ENCODE measurements at regions not wholly inside any gene's neighbourhood (a gene's known extent, or its start where the extent isn't known, plus 50 kb on each side); places are given as distances from the start of the nearest gene placed in this dataset.
"Not testable (repeated sequence)": the region's sequence is repeated elsewhere in the genome, so short reads cannot be mapped to it uniquely, and the experiment has no call there.

DNA sequence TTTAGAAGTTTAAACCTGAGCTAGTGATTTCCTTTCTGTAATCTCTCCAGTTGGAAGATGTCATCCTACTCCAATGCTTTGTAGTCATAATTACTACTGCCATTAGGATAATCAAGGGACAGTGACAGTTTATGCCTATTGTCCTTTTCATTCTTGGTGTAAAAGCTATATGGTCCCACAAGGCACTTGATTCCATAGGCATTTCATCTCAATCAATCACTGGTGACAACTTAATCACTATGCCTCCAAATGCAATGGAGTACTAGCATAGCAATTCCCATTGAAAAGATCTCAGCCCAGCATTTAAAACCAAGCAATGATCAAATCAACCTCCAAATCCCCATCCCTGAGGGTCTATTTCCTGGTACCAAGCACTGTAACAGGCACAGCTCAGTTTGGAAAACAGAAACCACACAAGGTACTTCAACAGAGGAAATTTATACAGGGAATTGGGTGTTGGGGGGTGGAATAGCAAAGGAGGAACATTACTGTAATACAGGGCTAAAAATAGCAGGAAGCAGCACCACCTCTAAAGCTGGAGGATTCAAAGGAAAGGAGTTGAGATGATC, 51.0 kb downstream of the FHIP2A start:
- no peak for DNase-seq

DNA sequence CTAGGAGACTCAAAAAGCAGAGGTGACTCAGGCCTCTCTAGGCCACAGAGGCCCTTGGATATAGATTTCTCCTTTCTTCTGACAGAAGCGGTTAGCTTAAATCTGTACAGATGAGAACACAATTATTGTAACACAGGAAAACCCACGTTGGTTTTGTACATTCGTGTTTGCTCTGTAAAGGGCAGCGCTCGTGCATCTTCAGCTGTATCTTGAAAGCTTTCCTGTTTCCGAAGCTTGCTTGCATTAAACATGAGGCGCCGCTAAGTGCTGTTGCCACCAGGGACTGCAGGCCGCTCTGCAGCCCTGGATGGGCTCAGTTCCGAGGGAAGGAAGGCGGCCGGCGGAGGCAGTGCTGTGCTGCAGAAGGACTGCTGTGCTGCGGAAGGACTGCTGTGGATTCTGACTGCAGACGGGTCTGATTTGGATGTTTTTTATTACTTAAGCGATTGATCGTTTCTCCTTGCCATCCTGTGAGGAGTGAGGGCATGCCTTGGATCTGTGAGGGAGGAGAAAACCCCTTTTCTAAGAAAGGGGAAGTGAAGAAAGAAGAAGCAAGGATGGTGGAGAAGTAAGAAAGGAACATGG, 53.3 kb downstream of the FHIP2A start:
- DNase-seq: peak; percentile 40

DNA sequence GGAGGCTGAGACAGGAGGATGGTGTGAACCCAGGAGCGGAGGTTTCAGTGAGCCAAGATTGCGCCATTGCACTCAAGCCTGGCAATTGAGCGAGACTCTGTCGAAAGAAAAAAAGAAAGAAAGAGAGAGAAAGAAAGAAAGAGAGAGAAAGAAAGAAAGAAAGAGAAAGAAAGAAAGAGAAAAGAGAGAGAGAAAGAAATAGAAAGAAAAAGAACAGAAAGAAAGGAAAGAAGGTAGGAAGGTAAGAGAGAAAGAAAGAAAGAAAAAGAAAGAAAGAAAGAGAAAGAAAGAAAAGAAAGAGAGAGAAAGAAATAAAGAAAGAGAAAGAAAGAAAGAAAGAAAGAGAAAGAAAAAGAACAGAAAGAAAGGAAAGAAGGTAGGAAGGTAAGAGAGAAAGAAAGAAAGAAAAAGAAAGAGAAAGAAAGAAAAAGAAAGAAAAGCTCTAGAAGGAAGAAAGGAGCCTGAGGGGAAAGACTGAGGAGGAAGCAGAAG, 54.1 kb downstream of the FHIP2A start:
- DNase-seq: not testable (repeated sequence)

DNA sequence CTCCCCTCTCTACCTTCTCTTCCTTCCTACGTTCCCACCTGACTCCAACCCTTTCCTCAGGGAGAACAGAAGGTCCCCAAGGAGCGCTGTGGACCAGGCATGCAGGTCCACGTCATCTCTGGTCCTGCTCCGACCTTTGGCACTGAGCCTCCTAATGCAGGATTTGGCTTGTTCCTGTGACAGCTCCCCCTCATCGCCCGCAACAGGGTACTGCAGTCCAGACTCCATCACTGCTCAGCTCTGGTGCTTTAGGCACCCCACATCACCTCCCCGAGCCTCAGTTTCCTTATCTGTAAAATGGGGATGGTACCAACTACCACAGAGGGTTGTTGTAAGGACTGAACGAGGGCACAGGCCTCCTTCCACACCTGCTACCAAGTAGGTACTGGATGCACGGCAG, 54.6 kb downstream of the FHIP2A start:
- no peak for DNase-seq

DNA sequence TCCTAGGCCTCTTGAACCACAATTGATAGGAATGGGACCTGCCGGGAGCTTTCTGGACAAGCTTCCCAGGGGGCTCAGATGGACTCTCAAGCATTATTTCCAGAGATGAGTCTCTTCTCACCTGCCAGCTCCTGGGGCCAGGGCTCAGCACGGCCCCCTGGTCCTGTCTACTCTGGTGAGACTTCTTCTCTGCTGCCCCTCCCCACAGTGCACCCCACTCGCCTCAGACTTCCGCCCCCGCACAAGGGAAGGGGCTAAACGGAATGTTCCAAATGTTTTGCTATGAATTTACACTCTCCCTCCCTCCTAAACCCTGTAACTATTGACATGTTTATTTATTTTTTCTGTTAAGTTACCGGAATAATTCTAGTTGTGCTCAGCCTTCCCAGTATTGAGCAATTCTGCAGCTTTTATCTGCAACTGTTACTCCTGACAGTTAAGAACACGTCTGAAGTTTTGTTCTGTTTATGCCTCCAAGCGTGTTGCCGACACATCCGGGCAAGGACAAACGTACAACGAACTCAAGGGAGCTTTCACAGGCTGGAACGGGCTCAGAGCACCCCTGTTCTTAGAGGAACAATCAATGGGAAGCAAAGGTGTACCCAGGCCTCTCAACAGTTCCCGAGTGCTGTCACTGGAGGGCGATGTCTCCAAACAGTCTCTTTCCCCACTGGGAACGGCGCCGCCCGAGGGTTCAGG, 55.2 kb downstream of the FHIP2A start:
- peak; percentile 72 for DNase-seq

DNA sequence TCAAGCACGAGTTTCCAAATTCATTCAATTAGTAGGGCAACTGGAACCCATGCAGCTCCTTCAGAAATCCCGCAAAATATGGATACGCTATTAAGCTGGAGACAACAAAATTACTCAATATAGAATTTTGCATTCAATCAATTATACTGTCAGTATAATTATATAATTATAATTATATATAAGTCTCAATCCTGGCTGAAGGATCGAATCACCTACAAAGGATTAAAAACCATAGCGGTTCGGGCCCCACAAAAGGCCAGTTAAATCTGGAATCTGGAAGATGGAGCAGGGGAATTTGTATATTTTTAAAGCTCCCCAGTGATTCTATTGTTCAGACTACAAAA, 55.7 kb downstream of the FHIP2A start:
- no peak for DNase-seq

DNA sequence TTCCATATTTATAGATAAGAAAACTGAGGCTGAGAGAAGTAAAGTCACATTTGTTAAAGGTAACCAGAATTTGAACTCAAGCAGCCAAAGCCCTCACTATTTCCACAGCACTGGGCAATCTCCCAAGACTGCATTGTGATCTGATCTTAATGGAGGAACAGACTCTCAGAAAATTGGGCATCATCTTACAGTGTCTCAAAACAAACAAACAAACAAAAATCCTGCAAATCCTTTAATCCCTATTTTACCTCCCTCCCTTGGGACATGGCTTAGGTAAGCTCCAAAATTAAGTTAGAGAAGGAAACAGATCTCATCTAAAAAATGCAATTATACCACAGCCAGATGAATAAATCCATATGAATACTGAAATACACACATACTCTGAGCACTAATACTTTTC, 57.5 kb downstream of the FHIP2A start:
- no peak for DNase-seq

DNA sequence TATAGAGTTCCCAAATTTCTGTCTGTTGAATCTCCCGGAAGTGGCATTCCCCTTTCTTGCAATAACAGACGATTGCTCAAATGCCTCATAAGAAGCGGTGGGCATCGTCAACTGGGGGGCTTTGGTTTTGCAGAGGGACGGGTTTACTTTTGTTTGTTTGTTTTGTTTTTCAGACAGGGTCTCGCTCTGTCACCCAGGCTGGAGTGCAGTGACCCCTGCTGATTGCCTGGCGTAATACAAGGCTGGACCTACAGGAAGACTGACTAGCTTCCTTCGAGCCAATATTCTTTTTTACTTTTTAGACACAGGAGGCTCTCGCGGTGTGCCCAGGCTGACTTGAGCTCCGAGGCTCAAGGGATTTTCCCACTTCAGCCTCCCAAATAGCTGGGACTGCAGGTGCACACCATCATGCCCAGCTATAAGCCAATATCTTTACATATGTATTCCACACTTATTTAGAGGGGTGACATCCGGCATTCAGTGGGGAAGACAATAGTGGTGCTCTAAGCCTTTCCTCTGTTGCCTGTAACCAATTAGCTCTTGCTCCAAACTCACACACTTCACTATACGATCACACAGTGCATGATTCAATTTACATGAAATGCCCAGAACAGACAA, 58.1 kb downstream of the FHIP2A start:
- DNase-seq: peak; percentile 64

DNA sequence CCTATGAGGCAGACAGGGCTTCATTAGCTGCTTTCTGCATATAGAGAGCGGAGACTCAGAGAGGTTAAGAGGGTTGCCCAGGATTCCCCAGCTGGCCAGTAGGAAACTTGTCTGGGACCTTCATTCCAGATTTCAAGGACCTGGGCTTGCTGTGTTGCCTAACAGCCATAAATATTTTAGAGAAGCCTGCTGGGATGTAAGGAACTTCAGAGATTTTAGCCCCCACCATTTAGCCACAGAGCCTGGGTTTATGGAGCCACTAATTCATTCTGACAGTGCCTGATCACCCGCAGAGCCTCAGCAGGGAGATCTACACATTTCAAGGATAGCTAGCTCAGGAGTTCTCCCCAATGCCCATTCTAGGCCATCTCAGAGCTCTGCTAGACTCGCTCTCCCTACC, 56.6 kb upstream of the TRUB1 start:
- DNase-seq: no peak

DNA sequence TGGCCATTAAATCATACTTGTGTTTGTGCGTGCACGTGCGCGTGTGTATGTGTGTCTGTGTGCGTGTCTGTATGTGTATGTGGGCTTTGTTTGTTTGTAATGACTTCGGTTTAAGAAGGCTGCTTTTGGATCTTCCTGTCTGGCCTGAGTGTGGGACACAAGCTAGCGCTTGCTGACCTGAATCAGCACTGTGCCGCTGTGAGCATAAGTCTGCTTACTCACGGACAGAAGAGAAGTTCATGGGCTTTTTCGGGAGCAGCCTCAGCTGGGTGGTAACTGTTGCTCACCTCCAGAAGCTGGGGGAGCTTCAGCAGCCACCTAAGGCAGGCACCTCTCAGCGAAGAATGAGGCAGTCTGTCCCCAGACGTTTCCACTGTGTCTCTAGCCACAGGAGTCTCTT, 56.1 kb upstream of the TRUB1 start:
- no peak for DNase-seq

DNA sequence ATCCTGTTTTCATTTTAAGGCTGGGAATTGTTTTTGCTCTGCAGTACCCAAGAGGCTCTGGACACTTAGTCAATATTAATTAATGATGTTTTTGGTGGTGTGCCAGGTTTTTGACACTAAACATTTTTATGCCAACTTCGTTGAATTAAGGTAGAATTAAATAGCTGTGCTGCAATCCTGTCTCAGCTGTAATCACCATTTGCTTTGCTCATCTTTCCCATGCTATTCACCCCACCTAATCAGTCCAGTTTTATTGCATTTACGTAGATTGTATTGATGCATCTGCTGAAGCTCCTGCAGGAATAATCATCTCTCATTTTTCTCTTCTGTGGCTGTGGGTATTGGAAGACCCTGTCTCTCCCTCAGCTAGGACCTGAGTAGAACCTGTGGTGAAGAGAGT, 52.6 kb upstream of the TRUB1 start:
- no peak for DNase-seq

Data from stimulated activated CD8-positive, alpha-beta memory T cell treated with anti-CD3 and anti-CD28 coated beads, Interleukin-4, amount 100 ng/mL, for 48 hours (primary cell).